AG09319 (cell line): ENCODE measurements at regions not wholly inside any gene's neighbourhood (a gene's known extent, or its start where the extent isn't known, plus 50 kb on each side); places are given as distances from the start of the nearest gene placed in this dataset.

Source experiments
- DNase-seq: peaks from one replicate; pipeline ENCODE4 v3.0.0-alpha.2; 2010; ENCODE audit warnings: low read depth; ENCODE audit errors: extremely low read depth
- CTCF ChIP-seq: IDR thresholded peaks from 2 replicates; pipeline ENCODE4 v1.5.1; 2011; ENCODE audit warnings: low read depth, mild to moderate bottlenecking, inconsistent platforms, low read length, moderate library complexity

GRCh38 chr12:75974323-75975187, 57.0 kb downstream of the PHLDA1 start:
- no peak for TF ChIP-seq CTCF
- DNase-seq, result no peak

GRCh38 chr12:75971253-75971652, 60.3 kb downstream of the PHLDA1 start:
- no peak for DNase-seq
- TF ChIP-seq CTCF, result no peak

- no peak for TF ChIP-seq CTCF
Measured at GRCh38 chr12:75970310-75970709, 61.3 kb downstream of the PHLDA1 start.

GRCh38 chr12:75969768-75970167, 61.8 kb downstream of the PHLDA1 start:
- no peak for DNase-seq

More at GRCh38 chr12:75970310-75970709, 61.3 kb downstream of the PHLDA1 start:
- DNase-seq, result no peak

GRCh38 chr12:75965661-75966060, 65.9 kb downstream of the PHLDA1 start:
- DNase-seq, result no peak
- no peak for TF ChIP-seq CTCF

More at GRCh38 chr12:75969768-75970167, 61.8 kb downstream of the PHLDA1 start:
- no peak for TF ChIP-seq CTCF

GRCh38 chr12:75964150-75964549, 67.4 kb downstream of the PHLDA1 start:
- no peak for TF ChIP-seq CTCF
- DNase-seq, result no peak

GRCh38 chr12:75961878-75962277, 69.7 kb downstream of the PHLDA1 start:
- no peak for DNase-seq
- no peak for TF ChIP-seq CTCF
